Hepatocyte (in vitro differentiated cells): ENCODE measurements at regions not wholly inside any gene's neighbourhood (a gene's known extent, or its start where the extent isn't known, plus 50 kb on each side); places are given as distances from the start of the nearest gene placed in this dataset.

Source experiments
- EZH2 ChIP-seq: fragments of 200-600 bp; sonication (generic); IDR thresholded peaks from 2 replicates; pipeline ENCODE4 v1.6.1; 2016; ENCODE audit warnings: antibody characterized with exemption, mild to moderate bottlenecking, borderline replicate concordance
- EZH2phosphoT487 ChIP-seq: fragments of 200-600 bp; sonication (generic); IDR thresholded peaks from one replicate; pipeline ENCODE4 v1.6.1; 2018; ENCODE audit warnings: antibody characterized with exemption, mild to moderate bottlenecking, low read depth, moderate library complexity; ENCODE audit not compliant: unreplicated experiment, severe bottlenecking
- TF ChIP-seq, protein P1 (sequence below): fragments of 200-600 bp; sonication (generic); IDR thresholded peaks from 2 replicates; pipeline ENCODE4 v1.5.1; 2016; ENCODE audit warnings: antibody characterized with exemption, mild to moderate bottlenecking; ENCODE audit not compliant: poor library complexity

DNA sequence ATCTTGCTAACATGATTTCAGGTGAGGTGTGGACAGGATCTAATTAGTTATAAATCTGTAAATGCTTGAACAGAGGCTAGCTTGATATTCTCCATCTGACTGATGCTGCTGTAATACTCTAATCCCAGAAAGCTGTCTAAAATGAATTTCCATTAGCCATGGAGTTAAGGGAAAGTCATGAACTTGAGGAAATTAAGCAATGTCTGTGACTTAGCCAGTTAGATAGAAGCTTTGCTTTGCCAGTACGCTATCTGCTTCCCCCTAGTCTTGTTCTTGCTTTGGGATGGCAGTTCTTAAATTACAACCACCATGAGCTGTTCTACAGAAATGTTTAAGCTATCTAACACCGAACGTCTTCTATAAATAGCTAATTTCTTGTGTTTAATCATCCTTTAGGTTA, 195.7 kb downstream of the PRL start:
- TF ChIP-seq EZH2 (no peak), EZH2phosphoT487 (no peak)
- TF ChIP-seq, protein P1, sequence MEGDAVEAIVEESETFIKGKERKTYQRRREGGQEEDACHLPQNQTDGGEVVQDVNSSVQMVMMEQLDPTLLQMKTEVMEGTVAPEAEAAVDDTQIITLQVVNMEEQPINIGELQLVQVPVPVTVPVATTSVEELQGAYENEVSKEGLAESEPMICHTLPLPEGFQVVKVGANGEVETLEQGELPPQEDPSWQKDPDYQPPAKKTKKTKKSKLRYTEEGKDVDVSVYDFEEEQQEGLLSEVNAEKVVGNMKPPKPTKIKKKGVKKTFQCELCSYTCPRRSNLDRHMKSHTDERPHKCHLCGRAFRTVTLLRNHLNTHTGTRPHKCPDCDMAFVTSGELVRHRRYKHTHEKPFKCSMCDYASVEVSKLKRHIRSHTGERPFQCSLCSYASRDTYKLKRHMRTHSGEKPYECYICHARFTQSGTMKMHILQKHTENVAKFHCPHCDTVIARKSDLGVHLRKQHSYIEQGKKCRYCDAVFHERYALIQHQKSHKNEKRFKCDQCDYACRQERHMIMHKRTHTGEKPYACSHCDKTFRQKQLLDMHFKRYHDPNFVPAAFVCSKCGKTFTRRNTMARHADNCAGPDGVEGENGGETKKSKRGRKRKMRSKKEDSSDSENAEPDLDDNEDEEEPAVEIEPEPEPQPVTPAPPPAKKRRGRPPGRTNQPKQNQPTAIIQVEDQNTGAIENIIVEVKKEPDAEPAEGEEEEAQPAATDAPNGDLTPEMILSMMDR, result no peak
